CD4-positive, CD25-positive, alpha-beta regulatory T cell (primary cell): ENCODE measurements at regions not wholly inside any gene's neighbourhood (a gene's known extent, or its start where the extent isn't known, plus 50 kb on each side); places are given as distances from the start of the nearest gene placed in this dataset.
A peak's percentile ranks its signal among the peaks of the same experiment; 100 is the strongest.

ENCODE experiments used
- ATAC-seq, 2 donors: fragments of 150-1000 bp; cut with Tn5 transposase; one replicate each; pipeline ENCODE4 v1.10.0; 2021; ENCODE audit warnings: low read depth in 2 of 2, moderate number of reproducible peaks in 2 of 2, moderate library complexity in 1 of 2
- DNase-seq, 3 donors: peaks; one replicate each; pipeline versions ENCODE4 v3.0.0 to v3.0.0-alpha.2; 2012 to 2022; ENCODE audit warnings: mixed read lengths in 1 of 3
- H3K27ac ChIP-seq: one replicate; pipeline ENCODE4 v1.7.0; 2013; ENCODE audit warnings: mild to moderate bottlenecking, low read length; ENCODE audit not compliant: insufficient read depth, poor library complexity, severe bottlenecking
- H3K27me3 ChIP-seq: one replicate; pipeline ENCODE4 v1.7.0; 2013; ENCODE audit warnings: low read length; ENCODE audit not compliant: control insufficient read depth, insufficient read depth
- H3K36me3 ChIP-seq: one replicate; pipeline ENCODE4 v1.7.0; 2013; ENCODE audit warnings: mild to moderate bottlenecking, low read length, moderate library complexity; ENCODE audit not compliant: control insufficient read depth, insufficient read depth
- H3K4me1 ChIP-seq: 2 replicates; pipeline ENCODE4 v1.7.0; 2013; ENCODE audit warnings: mild to moderate bottlenecking, low read length; ENCODE audit not compliant: insufficient read depth, control insufficient read depth, poor library complexity, severe bottlenecking
- H3K4me3 ChIP-seq: one replicate; pipeline ENCODE4 v1.7.0; 2013; ENCODE audit warnings: low read depth, mild to moderate bottlenecking, low read length, moderate library complexity
- H3K9me3 ChIP-seq, 2 experiments: 1 replicate in 1 of 2; 2 replicates in 1 of 2; pipeline ENCODE4 v1.7.0; 2013; ENCODE audit warnings: low read length in 2 of 2, mild to moderate bottlenecking in 1 of 2, moderate library complexity in 1 of 2; ENCODE audit not compliant: control insufficient read depth in 2 of 2
- H3K27ac Mint-ChIP-seq, 3 donors: one replicate each; pipeline ENCODE4 v1.8.0; 2020 to 2022; ENCODE audit warnings: mild to moderate bottlenecking in 3 of 3, mixed read lengths in 3 of 3, moderate library complexity in 2 of 3
- H3K27me3 Mint-ChIP-seq: one replicate; pipeline ENCODE4 v1.8.0; 2022; ENCODE audit warnings: mild to moderate bottlenecking, mixed read lengths
- H3K36me3 Mint-ChIP-seq: one replicate; pipeline ENCODE4 v1.8.0; 2020; ENCODE audit warnings: mixed read lengths
- H3K4me1 Mint-ChIP-seq, 4 donors: one replicate each; pipeline ENCODE4 v1.8.0; 2020 to 2022; ENCODE audit warnings: mixed read lengths in 4 of 4, mild to moderate bottlenecking in 1 of 4
- H3K4me3 Mint-ChIP-seq, 4 donors: one replicate each; pipeline ENCODE4 v1.8.0; 2020 to 2022; ENCODE audit warnings: mild to moderate bottlenecking in 4 of 4, mixed read lengths in 4 of 4, moderate library complexity in 3 of 4
- H3K9me3 Mint-ChIP-seq, 7 donors: one replicate each; pipeline ENCODE4 v1.8.0; 2020 to 2022; ENCODE audit warnings: mixed read lengths in 7 of 7, mild to moderate bottlenecking in 3 of 7, moderate library complexity in 2 of 7

DNA sequence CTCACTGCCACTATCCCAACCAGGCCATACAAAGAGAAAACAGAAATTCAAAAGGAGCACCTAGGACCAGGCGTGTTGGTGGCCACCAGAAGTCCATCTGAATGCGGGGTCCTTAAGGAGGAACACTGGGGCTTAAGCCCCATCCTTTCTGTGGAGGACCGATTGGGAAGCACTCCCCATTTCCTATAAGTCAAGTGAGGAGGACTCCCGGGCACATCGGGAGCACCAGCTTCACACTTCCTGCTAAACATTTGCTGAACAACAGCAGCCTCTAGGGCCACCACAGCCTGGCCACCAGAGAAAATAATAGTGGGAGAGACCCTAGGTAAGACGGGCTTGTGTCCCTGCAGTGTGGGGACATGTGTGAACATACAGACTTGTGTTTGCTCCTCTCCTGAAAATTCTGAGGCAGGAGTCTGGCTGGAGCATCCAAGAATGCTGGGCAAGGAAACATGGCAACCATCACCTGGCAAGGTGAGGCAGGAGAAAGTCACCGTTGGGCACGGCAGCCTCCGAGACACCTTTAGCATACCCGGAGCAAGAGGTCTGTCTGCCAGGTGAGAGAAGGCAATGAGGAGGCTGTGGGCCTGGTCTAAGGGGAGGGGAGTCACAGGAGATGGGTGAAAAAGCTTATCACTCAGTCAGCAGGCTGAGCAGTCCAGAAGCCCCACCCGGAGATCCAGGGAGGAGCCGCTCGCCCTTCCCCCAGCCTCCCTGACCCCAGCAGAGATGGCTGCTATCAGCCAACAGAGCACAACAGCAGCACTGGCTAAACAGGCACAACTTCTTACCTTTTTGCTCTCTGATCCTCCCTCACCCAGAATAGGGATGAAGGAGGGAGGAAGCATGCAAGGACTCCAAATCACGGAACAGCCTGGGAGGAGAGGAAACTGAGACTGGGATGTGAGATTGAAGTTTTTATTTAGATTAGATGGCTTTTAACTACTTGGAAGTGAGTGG lies 282.3 kb downstream of the EIPR1 start:
- Mint-ChIP-seq H3K36me3 (no peaks in the 10 kb centered on the region), H3K4me3 (no peak overlapping the region), H3K4me1 (no peaks in the 10 kb centered on the region), H3K27ac (peak overlapping the region in 1 of 3 donors; percentile 48), H3K9me3 (peaks cover 0 to 6% (median 0%) of the 10 kb centered on the region in 7 donors), H3K27me3 (peaks cover 2% of the 10 kb centered on the region)
- DNase-seq, result no peak
- no peak overlapping the region for H3K27ac ChIP-seq
- H3K4me1 ChIP-seq, result no peaks in the 10 kb centered on the region
- no peaks in the 10 kb centered on the region for H3K36me3 ChIP-seq
- H3K4me3 ChIP-seq, result no peak overlapping the region
- no peaks in the 10 kb centered on the region for H3K27me3 ChIP-seq
- H3K9me3 ChIP-seq, result peaks cover 0 to under 1% of the 10 kb centered on the region in 2 experiments
- ATAC-seq, result no peak

GRCh38 chr2:3094318-3094717 lies 283.3 kb downstream of the EIPR1 start:
- Histone ChIP-seq H3K36me3 (no peaks in the 10 kb centered on the region), H3K27me3 (no peaks in the 10 kb centered on the region), H3K4me1 (no peaks in the 10 kb centered on the region), H3K9me3 (peaks cover 6 to 7% of the 10 kb centered on the region in 2 experiments), H3K27ac (no peak overlapping the region), H3K4me3 (no peak overlapping the region)
- ATAC-seq, result no peak
- H3K36me3 Mint-ChIP-seq, result no peaks in the 10 kb centered on the region
- no peak overlapping the region for H3K27ac Mint-ChIP-seq
- no peak for DNase-seq
- H3K9me3 Mint-ChIP-seq, result peaks cover 0 to 9% (median 5%) of the 10 kb centered on the region in 7 donors
- H3K27me3 Mint-ChIP-seq, result peaks cover 4% of the 10 kb centered on the region
- no peak overlapping the region for H3K4me3 Mint-ChIP-seq
- H3K4me1 Mint-ChIP-seq, result no peaks in the 10 kb centered on the region

- ATAC-seq (no peak), DNase-seq (no peak)
- Histone ChIP-seq H3K4me3 (no peak overlapping the region), H3K4me1 (no peaks in the 10 kb centered on the region), H3K9me3 (peaks cover 11 to 14% of the 10 kb centered on the region in 2 experiments), H3K27me3 (no peaks in the 10 kb centered on the region), H3K36me3 (no peaks in the 10 kb centered on the region), H3K27ac (no peak overlapping the region)
- H3K4me1 Mint-ChIP-seq, result no peaks in the 10 kb centered on the region
- peaks cover 4% of the 10 kb centered on the region for H3K27me3 Mint-ChIP-seq
- no peaks in the 10 kb centered on the region for H3K36me3 Mint-ChIP-seq
- no peak overlapping the region for H3K4me3 Mint-ChIP-seq
- H3K9me3 Mint-ChIP-seq, result peaks cover 0 to 13% (median 5%) of the 10 kb centered on the region in 7 donors
- no peak overlapping the region for H3K27ac Mint-ChIP-seq
Observed at GRCh38 chr2:3091696-3092095, 285.9 kb downstream of the EIPR1 start.

GRCh38 chr2:3082705-3083104 lies 294.9 kb downstream of the EIPR1 start:
- H3K36me3 Mint-ChIP-seq, result no peaks in the 10 kb centered on the region
- H3K4me1 Mint-ChIP-seq, result no peaks in the 10 kb centered on the region
- no peak overlapping the region for H3K27ac Mint-ChIP-seq

GRCh38 chr2:3079959-3080948 lies 297.4 kb downstream of the EIPR1 start:
- Histone ChIP-seq H3K9me3 (no peaks in the 10 kb centered on the region), H3K36me3 (no peaks in the 10 kb centered on the region), H3K27me3 (no peaks in the 10 kb centered on the region), H3K4me3 (no peak overlapping the region), H3K27ac (no peak overlapping the region), H3K4me1 (no peaks in the 10 kb centered on the region)
- Mint-ChIP-seq H3K4me1 (no peaks in the 10 kb centered on the region), H3K27me3 (peaks cover 19% of the 10 kb centered on the region), H3K27ac (no peak overlapping the region), H3K4me3 (no peak overlapping the region), H3K36me3 (no peaks in the 10 kb centered on the region), H3K9me3 (peaks cover 0 to 12% (median 6%) of the 10 kb centered on the region in 7 donors)
- ATAC-seq (no peak), DNase-seq (no peak)

More at GRCh38 chr2:3082705-3083104, 294.9 kb downstream of the EIPR1 start:
- no peaks in the 10 kb centered on the region for H3K36me3 ChIP-seq
- Mint-ChIP-seq H3K4me3 (no peak overlapping the region), H3K27me3 (peaks cover 12% of the 10 kb centered on the region), H3K9me3 (peaks cover 0 to 17% (median 8%) of the 10 kb centered on the region in 7 donors)
- no peaks in the 10 kb centered on the region for H3K9me3 ChIP-seq
- ATAC-seq, result no peak
- H3K4me1 ChIP-seq, result no peaks in the 10 kb centered on the region
- no peak overlapping the region for H3K27ac ChIP-seq
- H3K4me3 ChIP-seq, result no peak overlapping the region
- no peaks in the 10 kb centered on the region for H3K27me3 ChIP-seq
- no peak for DNase-seq

GRCh38 chr2:3079466-3079865 lies 298.2 kb downstream of the EIPR1 start:
- H3K27ac ChIP-seq, result no peak overlapping the region
- no peak for ATAC-seq
- H3K4me1 Mint-ChIP-seq, result no peaks in the 10 kb centered on the region
- DNase-seq, result no peak
- no peaks in the 10 kb centered on the region for H3K4me1 ChIP-seq
- peaks cover 0 to 12% (median 5%) of the 10 kb centered on the region in 7 donors for H3K9me3 Mint-ChIP-seq
- no peak overlapping the region for H3K4me3 Mint-ChIP-seq
- H3K36me3 ChIP-seq, result no peaks in the 10 kb centered on the region
- no peak overlapping the region for H3K4me3 ChIP-seq
- H3K36me3 Mint-ChIP-seq, result no peaks in the 10 kb centered on the region
- H3K27ac Mint-ChIP-seq, result no peak overlapping the region
- H3K9me3 ChIP-seq, result no peaks in the 10 kb centered on the region
- H3K27me3 Mint-ChIP-seq, result peaks cover 19% of the 10 kb centered on the region
- H3K27me3 ChIP-seq, result no peaks in the 10 kb centered on the region

GRCh38 chr2:3078684-3079083 lies 298.9 kb downstream of the EIPR1 start:
- no peak overlapping the region for H3K4me3 ChIP-seq
- Mint-ChIP-seq H3K27ac (no peak overlapping the region), H3K9me3 (peaks cover 0 to 10% (median 1%) of the 10 kb centered on the region in 7 donors), H3K4me1 (no peaks in the 10 kb centered on the region), H3K27me3 (peaks cover 19% of the 10 kb centered on the region), H3K4me3 (no peak overlapping the region), H3K36me3 (no peaks in the 10 kb centered on the region)
- no peaks in the 10 kb centered on the region for H3K27me3 ChIP-seq
- no peak overlapping the region for H3K27ac ChIP-seq
- H3K4me1 ChIP-seq, result no peaks in the 10 kb centered on the region
- H3K36me3 ChIP-seq, result no peaks in the 10 kb centered on the region
- no peaks in the 10 kb centered on the region for H3K9me3 ChIP-seq
- DNase-seq, result no peak
- no peak for ATAC-seq
